Heart right ventricle (tissue), 16 donors: ENCODE measurements at regions not wholly inside any gene's neighbourhood (a gene's known extent, or its start where the extent isn't known, plus 50 kb on each side); places are given as distances from the start of the nearest gene placed in this dataset.

Experiments used
- ATAC-seq, 8 donors: fragments of 200-7000 bp; cut with Tn5 transposase; one replicate each; pipeline ENCODE4 v1.9.1; 2020; ENCODE audit warnings: mild to moderate bottlenecking in 8 of 8, moderate library complexity in 8 of 8, moderate number of reproducible peaks in 1 of 8
- DNase-seq, 2 donors: peaks; one replicate each; pipeline ENCODE4 v3.0.0-alpha.2; 2020
- H3K27ac ChIP-seq, 10 donors: fragments of 200-600 bp; sonication (generic) in 2 of 10; one replicate each; pipeline versions ENCODE4 v1.5.0 to v1.8.0; 2020 to 2022; ENCODE audit warnings: mild to moderate bottlenecking in 3 of 10
- H3K27me3 ChIP-seq, 7 donors: fragments of 200-600 bp; one replicate each; pipeline ENCODE4 v1.8.0; 2021 to 2022; ENCODE audit warnings: mild to moderate bottlenecking in 2 of 7
- H3K36me3 ChIP-seq, 9 donors: fragments of 200-600 bp; sonication (generic) in 1 of 9; one replicate each; pipeline versions ENCODE4 v1.5.0 to v1.8.0; 2020 to 2022; ENCODE audit warnings: mild to moderate bottlenecking in 2 of 9
- H3K4me1 ChIP-seq, 9 donors: fragments of 200-600 bp; sonication (generic) in 1 of 9; one replicate each; pipeline versions ENCODE4 v1.5.0 to v1.8.0; 2020 to 2022; ENCODE audit warnings: mild to moderate bottlenecking in 4 of 9
- H3K4me3 ChIP-seq, 10 donors: fragments of 200-600 bp; sonication (generic) in 2 of 10; one replicate each; pipeline versions ENCODE4 v1.5.0 to v1.8.0; 2020 to 2022; ENCODE audit warnings: mild to moderate bottlenecking in 7 of 10, moderate library complexity in 2 of 10
- H3K9me3 ChIP-seq, 11 donors: fragments of 200-600 bp in 10 of 11; sonication (generic) in 2 of 11; one replicate each; pipeline versions ENCODE4 v1.5.0 to v1.8.0; 2013 to 2022; ENCODE audit warnings: mild to moderate bottlenecking in 2 of 11, control low read depth in 1 of 11, moderate library complexity in 1 of 11
- CTCF ChIP-seq, 9 donors: fragments of 200-600 bp; sonication (generic) in 2 of 9; IDR thresholded peaks; one replicate each; pipeline versions ENCODE4 v1.5.0 to v1.8.0; 2021 to 2022; ENCODE audit warnings: antibody characterized with exemption in 9 of 9, mild to moderate bottlenecking in 5 of 9, moderate library complexity in 1 of 9
- WGBS, 2 donors: extraction: QIAGEN DNeasy Blood & Tissue Kit; methylation state at CpG; one replicate each; pipeline ENCODE4 v1.1.7; 2013; ENCODE audit warnings: inconsistent platforms in 1 of 2; 5-methylcytosine and 5-hydroxymethylcytosine counted together
- intact Hi-C, 10 donors: fragments of 100-400 bp; cut with DNase I; formaldehyde crosslinking; loops; one replicate each; pipeline versions ENCODE4 v1.11.1 to v1.14.2; 2022
- donor health status: Arrhythmogenic right ventricular cardiomyopathy.
- donor health status: ischemic (EF 13 %, LVEDD 7.1; RV severe dilation, severe dysfunction).
- donor health status: healthy with polysubstance abuse.
- donor health status: DM: no; HTN: yes; CAD: no.
- donor health status: DM: no; HTN: no; CAD: no.
- donor health status: ischemic (EF 25% LVEDD 6.9; RV normal size, moderate dysfunction).
- donor health status: ischemic (EF 25% LVEDD 5.7; RV mildly dilated, moderate dysfunction).
- donor health status: healthy.
- donor health status: DM: yes; HTN: yes; CAD: no.
- donor health status: Ischemic cardiomyopathy.
- donor health status: ischemic (EF 35%, LVEDD 5.7; RV mildly dilated, moderate dysfunction).
- donor health status: nonischemic (EF 11% LVEDD 7.7; RV severe dilation, severe dysfunction).
- donor health status: DM: yes; HTN: yes; CAD: no.
- donor health status: PGD.
- donor health status: ischemic (EF 29% LVEDD 5.4; RV normal size, mild dysfunction).
- donor health status: nonischemic (EF 23%, LVEDD 6.1; RV moderate dilation, normal function).

- no peak overlapping the region for H3K27ac ChIP-seq
- no peak for DNase-seq
- intact Hi-C loops, result no loop called here
Observed at GRCh38 chr4:132823419-132823818, 325.7 kb upstream of the PCDH10 start.

GRCh38 chr4:132824761-132825160 lies 324.3 kb upstream of the PCDH10 start:
- intact Hi-C loops, result no loop called here
- no peaks in the 10 kb centered on the region for H3K27me3 ChIP-seq
- H3K36me3 ChIP-seq, result no peaks in the 10 kb centered on the region
- no peaks in the 10 kb centered on the region for H3K4me1 ChIP-seq
- no peak overlapping the region for H3K27ac ChIP-seq
- DNase-seq, result no peak
- 82 to 86% methylated on average over 8 of the region's 8 CpGs for WGBS, 2 donors
- no peak for ATAC-seq
- TF ChIP-seq CTCF (IDR thresholded peaks at IDR 0.05), result no peak
- no peak overlapping the region for H3K4me3 ChIP-seq
- no peaks in the 10 kb centered on the region for H3K9me3 ChIP-seq

More at GRCh38 chr4:132823419-132823818, 325.7 kb upstream of the PCDH10 start:
- Histone ChIP-seq H3K27me3 (no peaks in the 10 kb centered on the region), H3K36me3 (no peaks in the 10 kb centered on the region), H3K4me1 (no peaks in the 10 kb centered on the region), H3K9me3 (peaks cover 0 to 8% (median 0%) of the 10 kb centered on the region in 11 donors), H3K4me3 (no peak overlapping the region)
- no peak for ATAC-seq
- WGBS, 2 donors, result 57 to 59% methylated on average over 1 of the region's 1 CpG
- no peak for TF ChIP-seq CTCF (IDR thresholded peaks at IDR 0.05)

- Histone ChIP-seq H3K4me1 (no peaks in the 10 kb centered on the region), H3K9me3 (no peaks in the 10 kb centered on the region), H3K27ac (no peak overlapping the region), H3K27me3 (no peaks in the 10 kb centered on the region), H3K4me3 (no peak overlapping the region), H3K36me3 (no peaks in the 10 kb centered on the region)
- WGBS, 2 donors, result 53% methylated on average over 4 of the region's 4 CpGs
- intact Hi-C loops, result no loop called here
- ATAC-seq, result no peak
- DNase-seq, result no peak
- no peak for TF ChIP-seq CTCF (IDR thresholded peaks at IDR 0.05)
Observed at GRCh38 chr4:132827522-132827921, 321.6 kb upstream of the PCDH10 start.

- no peaks in the 10 kb centered on the region for H3K36me3 ChIP-seq
- DNase-seq, result no peak
- ATAC-seq, result no peak
- WGBS, 2 donors, result 90% methylated on average over 2 of the region's 2 CpGs
- no peak overlapping the region for H3K4me3 ChIP-seq
- no peak for TF ChIP-seq CTCF (IDR thresholded peaks at IDR 0.05)
- H3K9me3 ChIP-seq, result peaks cover 0 to 39% (median 15%) of the 10 kb centered on the region in 11 donors
- no peaks in the 10 kb centered on the region for H3K27me3 ChIP-seq
- intact Hi-C loops, result no loop called here
- no peak overlapping the region for H3K27ac ChIP-seq
- no peaks in the 10 kb centered on the region for H3K4me1 ChIP-seq
Observed at GRCh38 chr4:132838244-132838643, 310.9 kb upstream of the PCDH10 start.

GRCh38 chr4:132839070-132839469 lies 310.0 kb upstream of the PCDH10 start:
- no peak for TF ChIP-seq CTCF (IDR thresholded peaks at IDR 0.05)
- Histone ChIP-seq H3K27ac (no peak overlapping the region), H3K36me3 (no peaks in the 10 kb centered on the region), H3K27me3 (no peaks in the 10 kb centered on the region), H3K4me1 (no peaks in the 10 kb centered on the region), H3K9me3 (peaks cover 0 to 39% (median 15%) of the 10 kb centered on the region in 11 donors), H3K4me3 (no peak overlapping the region)
- intact Hi-C loops, result no loop called here
- DNase-seq, result no peak
- ATAC-seq, result no peak
